Globus pallidus (tissue), 1 donor: ENCODE measurements at regions not wholly inside any gene's neighbourhood (a gene's known extent, or its start where the extent isn't known, plus 50 kb on each side); places are given as distances from the start of the nearest gene placed in this dataset.

Experiments used
- DNase-seq: peaks from one replicate; pipeline ENCODE4 v3.0.0-alpha.2; 2015; ENCODE audit warnings: low spot score

- DNase-seq = no peak
Observed at GRCh38 chr22:49047447-49047846, 780.2 kb downstream of the BRD1 start.

GRCh38 chr22:49046546-49047361 is 780.9 kb downstream of the BRD1 start:
- peak; percentile 44 for DNase-seq

DNA sequence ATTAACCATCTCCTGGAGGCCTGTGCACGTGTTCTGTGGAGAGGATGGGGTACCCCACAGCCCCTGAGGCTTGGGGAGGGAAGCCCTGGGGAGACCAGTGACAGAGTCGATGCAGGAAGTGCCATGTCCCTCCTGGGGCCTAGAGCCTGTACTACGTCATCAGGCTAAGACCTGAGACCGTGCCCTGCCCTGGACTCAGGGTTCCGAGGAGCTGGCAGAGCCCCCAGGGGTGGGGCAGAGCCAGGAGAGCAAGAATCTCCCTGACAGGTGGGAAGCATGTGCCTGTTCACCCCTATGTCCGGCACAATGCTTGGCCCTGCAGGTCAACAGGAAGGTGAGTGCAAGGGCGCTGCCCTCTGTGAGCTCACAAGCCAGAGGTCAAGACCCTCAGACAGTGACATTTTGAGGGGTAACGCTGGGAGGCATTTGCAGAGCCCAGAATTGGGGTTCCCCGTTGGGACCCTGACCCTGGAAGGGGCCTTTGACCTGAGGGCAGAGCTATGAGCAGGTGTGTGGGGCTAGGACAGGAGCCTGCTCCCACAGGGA is 781.6 kb downstream of the BRD1 start:
- DNase-seq = no peak

GRCh38 chr22:49045276-49045675 is 782.4 kb downstream of the BRD1 start:
- no peak for DNase-seq

DNA sequence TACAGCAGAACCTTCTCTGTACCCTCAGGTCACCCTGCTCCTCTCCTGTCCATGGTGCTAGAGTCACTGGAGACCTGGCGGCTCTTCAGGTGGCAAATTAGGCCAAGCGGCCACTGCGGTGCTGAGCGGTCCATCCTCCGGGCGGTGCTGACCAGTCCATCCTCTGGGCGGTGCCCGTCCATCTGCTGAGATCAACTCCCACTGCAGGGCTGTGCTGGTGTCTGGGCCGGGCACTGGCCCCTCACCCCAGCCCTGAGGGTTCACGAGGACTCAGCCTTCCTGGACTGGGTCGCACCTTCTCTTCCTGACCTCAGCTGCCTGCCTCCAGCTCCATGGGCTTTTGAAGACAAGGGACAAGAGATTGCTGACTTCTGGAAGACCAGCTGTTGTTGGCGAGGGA is 782.9 kb downstream of the BRD1 start:
- DNase-seq = no peak

GRCh38 chr22:49044091-49044490 is 783.6 kb downstream of the BRD1 start:
- no peak for DNase-seq

DNA sequence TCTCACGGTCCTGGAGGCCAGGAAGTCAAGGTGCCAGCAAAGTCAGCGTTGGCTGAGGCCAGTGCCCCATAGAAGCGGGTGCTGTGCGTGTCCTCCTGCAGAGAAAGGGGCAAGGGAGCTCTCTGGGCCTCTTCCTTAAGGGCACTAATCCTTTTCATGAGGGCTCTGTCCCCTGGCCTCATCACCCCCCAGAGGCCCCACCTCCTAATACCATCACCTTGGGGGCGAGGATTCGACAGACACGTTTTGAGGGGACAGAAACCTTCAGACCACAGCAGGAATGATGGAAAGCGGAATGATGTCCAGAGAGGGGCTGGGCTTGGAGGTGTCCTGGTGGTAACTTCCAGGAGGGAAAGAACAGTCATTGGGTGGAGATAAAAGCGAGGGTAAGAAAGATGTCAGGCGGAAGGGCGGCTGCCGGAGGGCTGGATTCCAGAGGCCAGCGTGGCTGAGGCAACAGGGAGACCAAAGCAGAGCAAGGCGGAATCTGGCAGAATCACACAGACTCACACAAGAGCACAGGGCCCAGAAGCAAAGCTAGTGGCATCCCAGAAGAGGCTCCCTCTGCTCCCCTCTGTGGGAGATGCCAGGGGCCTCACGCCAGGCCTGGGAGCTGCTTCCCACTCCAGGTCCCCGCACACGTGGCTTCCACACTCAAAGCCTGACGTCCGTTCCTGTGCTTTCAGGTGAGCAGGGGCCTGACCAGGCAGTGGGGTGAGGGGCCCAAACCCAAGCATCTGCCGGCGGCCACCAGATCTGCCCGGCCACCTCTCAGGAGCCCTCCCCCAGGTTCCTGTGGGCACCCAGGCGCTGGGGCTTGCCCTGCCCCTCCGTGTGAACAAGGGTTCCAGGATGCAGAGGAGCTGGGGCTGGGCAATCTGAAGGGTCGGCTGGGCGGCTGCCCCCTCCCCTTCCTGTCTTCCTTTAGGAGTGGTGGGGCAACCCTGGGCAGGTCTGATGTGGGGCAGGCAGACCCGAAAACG is 784.5 kb downstream of the BRD1 start:
- DNase-seq = no peak

DNA sequence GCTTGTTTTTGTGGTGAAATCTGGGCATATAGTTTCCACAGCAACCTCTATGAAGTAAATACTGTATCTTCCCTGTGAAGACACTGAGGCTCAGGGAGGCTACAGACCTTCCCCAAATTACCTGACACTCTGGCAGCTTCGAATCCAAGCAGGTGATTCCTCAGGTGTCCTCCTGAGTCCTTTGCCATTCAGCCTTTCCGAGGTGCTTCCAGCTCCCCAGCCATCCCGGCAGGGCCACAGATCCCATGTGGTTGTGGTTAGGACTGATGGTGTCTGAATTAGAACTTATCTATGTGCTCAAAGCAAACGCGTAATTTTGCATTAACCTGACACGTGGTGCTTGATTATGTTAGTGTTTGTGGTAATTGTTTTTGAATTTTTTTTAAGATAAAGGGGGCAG is 785.6 kb downstream of the BRD1 start:
- DNase-seq = no peak

DNA sequence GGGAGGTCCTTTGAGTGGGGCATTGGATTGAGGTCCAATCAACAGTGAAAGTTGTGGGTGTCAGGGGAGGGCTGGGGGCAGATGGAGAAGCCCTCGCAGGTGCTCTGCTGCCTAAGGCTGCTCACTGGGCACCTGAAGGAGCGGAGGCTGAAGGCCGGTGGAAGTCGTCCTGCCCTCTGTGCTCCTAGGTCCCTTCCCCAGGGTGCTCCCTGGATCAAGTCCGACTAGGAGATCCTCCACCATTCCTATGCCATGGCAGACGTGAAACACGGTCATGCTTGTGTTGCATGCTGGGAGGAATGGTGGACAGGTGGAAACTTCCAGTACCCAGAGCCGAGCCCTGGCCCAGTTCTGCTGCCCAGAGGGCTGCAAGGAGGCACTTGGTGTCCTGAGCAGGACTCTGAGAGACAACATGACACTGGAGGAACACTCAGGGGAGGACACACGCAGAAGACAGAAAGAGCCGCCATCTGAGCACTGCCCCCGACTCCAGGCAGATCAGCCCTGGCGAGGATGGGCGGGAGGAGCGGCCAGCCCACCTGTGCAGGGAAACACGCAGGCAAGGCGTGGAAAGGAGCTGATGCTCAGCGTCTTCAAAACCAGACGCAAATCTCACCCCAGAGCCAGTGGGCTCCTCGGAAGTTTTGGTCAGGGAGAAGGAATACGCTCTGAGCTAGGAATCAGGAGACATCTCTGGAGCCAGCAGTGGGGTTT is 786.8 kb downstream of the BRD1 start:
- DNase-seq = no peak

DNA sequence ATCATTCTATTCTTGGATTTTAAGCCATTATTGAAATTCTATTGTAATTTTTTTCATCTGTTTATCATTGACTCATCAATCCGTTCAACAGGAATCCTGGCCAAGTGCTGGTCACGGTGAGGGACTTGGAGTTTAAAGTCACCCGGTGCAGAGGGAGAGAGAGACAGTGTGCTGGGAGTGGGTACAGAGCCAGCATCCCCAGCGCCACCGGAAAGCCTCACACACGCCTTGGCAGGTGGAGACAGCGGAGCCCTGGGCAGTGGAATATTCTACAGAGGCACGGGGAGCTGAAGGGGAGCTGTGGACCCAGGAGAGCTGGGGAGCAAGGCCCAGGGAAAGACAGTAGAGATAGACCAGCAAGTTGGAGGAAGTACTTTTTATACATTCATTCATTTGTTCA is 787.6 kb downstream of the BRD1 start:
- DNase-seq = no peak

DNA sequence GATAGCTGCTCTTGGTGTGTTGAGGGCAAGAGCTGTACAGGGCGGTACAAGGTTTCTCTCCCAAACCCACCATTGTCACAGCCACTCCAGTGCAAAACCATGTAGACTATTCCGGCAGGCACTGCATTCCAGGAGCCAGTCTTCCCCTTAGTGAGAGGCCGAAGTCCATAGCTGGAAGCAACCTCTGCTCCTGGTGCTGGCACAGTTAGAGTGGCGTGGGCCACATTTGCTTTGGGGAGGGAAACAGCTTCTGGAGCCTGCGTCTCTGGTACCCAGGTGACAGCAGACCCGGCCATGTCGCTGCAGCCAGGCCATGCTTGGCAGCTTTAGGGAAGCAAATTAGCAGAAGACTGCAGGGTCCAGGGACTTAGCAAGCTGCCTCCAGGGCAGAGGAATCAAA is 788.0 kb downstream of the BRD1 start:
- DNase-seq = no peak

DNA sequence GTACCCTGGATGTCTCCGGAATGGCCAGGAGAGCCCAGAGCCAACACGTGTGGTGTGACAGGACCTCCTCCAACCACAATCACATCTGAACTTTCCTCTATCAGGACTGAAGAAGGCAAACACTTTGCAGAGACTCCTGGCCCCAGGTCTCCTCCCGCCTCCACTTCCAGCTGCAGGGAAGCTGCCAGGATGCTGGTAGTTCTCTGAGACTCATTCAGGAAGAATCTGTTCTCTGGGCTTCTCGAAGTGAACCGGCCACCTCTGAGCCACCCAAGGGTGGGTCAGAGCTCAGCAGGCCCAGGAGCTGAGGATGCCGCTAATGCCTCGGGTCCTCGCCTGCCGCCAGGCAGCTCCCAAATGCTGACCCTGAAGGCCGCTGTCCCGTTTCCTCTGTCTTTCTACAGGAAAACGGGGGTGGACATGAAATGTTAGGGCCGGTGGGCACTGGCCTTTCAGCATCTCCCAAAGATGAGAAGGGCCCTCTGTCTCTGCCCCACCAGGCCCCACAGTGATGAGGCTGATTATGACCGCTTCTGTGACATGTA is 789.9 kb downstream of the BRD1 start:
- no peak for DNase-seq

- DNase-seq = peak; percentile 20
Observed at GRCh38 chr22:49036513-49036912, 791.2 kb downstream of the BRD1 start.

DNA sequence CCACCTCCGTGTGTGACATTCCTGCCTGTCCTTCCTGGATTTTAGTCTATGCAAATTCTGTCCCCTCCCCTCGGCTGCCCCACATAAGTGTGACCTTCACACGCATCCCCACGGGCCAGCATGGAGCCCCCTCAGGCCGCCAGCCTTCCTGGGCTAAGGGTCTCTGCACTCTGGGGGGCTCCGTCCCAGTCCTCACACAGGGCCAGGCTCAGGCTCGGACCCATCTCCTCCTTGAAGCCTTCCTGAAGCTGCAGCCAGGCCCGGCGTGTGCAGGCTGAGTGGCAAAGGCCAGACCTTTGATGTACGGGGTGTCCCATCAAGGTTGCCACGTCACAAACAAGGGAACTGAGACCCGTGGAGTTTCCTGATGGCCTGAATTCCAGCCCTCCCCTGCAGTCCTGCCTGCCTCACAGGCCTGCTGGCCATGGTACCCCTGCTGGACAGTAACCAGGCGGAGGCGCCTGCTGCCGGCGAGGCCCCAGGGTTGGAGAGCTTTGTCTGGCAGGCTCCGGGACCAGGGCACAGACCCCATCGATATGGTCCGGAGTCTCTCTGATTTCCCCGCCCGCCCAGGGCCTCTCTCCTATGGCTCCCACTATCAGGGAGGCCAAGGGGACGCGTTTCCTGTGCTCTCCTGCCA is 791.7 kb downstream of the BRD1 start:
- DNase-seq = no peak

DNA sequence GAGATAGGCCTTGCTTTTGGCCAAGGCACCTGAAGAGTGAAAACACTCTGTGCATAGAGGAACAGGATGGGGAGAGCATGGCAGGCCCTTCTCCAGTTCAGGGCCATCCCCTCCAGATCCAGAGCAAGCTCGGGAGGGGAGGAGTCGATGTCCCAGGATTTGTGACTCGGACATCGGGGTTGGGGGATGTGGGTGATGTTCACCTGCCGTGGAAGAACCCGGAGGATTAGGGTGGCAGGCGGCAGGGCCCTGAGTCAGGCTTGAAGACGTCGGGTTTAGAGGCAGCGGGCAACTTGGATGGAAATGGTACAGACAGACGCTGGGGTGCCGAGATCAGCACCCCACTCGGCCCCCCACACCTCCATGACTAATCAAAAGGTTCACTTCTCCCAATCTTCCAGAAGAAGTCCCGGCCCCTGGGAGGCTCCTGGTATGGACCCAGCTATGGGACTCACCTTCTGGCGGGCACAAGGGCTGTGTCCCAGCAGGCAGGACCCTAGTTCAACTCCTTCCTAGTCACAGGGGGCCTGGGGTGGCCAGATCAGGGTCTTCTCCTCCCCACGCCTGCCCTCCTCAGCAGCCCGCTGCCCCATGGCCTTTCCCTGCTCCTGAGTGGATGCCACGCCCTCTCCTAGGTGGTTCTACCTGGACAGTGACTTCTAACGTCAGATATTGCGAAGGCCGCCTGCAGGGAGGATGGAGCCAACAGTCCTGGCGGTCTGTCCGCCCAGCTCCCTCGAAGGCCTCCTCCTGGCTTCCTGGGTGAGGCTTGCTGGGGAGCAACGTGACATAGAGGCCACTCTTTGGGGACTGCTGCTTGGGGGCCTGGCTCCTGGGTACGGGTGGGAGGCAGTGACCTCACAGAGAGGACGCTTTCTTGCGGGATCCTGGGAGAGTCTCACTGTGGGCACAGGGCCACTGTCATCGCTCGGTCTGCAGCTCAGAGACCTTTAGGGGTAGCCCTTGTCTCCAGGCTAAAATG is 792.5 kb downstream of the BRD1 start:
- no peak for DNase-seq

- DNase-seq = no peak
Observed at GRCh38 chr22:49033616-49034015, 794.1 kb downstream of the BRD1 start.

- DNase-seq = no peak
Observed at GRCh38 chr22:49032821-49033220, 794.9 kb downstream of the BRD1 start.

DNA sequence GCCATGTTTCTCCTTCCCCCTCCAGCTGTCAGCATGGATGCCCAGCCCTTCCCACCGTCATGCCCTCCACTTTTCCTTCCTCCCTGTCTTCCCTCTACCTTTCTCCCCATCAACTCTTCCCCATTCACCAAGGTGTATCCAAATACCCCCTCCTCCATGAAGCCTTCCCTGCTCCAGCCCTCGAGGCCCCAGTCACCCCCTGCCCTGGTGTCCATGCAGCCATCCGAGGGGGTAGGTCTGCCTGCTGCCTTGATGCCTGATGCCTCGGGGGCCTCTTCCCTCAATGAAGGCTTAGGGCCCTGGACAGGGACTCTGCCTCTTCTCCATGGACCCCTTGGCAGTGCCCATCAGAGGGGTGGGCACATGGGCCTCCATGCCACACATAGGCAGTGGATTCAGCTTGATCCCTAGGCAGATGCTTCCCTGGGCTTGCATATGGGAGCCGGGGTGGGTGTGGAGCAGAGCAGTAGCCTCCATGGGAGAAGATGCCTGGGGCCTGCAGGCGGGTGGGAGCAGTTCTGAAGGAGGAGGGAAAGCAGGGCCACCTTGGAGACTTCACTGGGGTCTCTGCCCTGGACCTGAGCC is 795.8 kb downstream of the BRD1 start:
- DNase-seq = no peak

- no peak for DNase-seq
Observed at GRCh38 chr22:49028111-49028510, 799.6 kb downstream of the BRD1 start.

- no peak for DNase-seq
Observed at GRCh38 chr22:49027368-49027670, 800.4 kb downstream of the BRD1 start.
